GM10248 (cell line): ENCODE measurements at regions not wholly inside any gene's neighbourhood (a gene's known extent, or its start where the extent isn't known, plus 50 kb on each side); places are given as distances from the start of the nearest gene placed in this dataset.

ENCODE experiments used
- CTCF ChIA-PET: fragments of 300-600 bp; sonication (Branson Sonifier 250); formaldehyde crosslinking; extraction: SDS; loops from one replicate; lab custom pipeline; 2021; ENCODE audit warnings: antibody characterized with exemption; lab: Yijun Ruan, JAX
- POLR2A ChIA-PET: fragments of 350-650 bp; sonication (Branson Sonifier 250); formaldehyde crosslinking; extraction: SDS; loops from one replicate; lab custom pipeline; 2020; ENCODE audit warnings: antibody characterized with exemption; lab: Yijun Ruan, JAX
- DNase-seq: peaks from one replicate; pipeline ENCODE4 v3.0.0; 2012; ENCODE audit errors: extremely low spot score
- CTCF ChIP-seq: IDR thresholded peaks from 2 replicates; pipeline ENCODE4 v1.5.1; 2012; ENCODE audit warnings: mild to moderate bottlenecking, low read depth; ENCODE audit errors: extremely low read depth, missing control alignments, control extremely low read depth

- ChIA-PET POLR2A (no interaction called here), CTCF (interaction anchor here (1.6 kb wide), 1 partner anchor 82 kb away, joined by 4 read pairs; no protein-coding TSS in a partner anchor)
- no peak for DNase-seq
- TF ChIP-seq CTCF = no peak
Observed at GRCh38 chr11:22984045-22984444, 123.8 kb upstream of the CCDC179 start.

GRCh38 chr11:22989371-22989770 lies 129.1 kb upstream of the CCDC179 start:
- no peak for DNase-seq
- ChIA-PET CTCF (interaction anchor here (0.9 kb wide), 1 partner anchor 16 kb away, joined by 3 read pairs; no protein-coding TSS in a partner anchor), POLR2A (no interaction called here)
- no peak for TF ChIP-seq CTCF

GRCh38 chr11:22991196-22991595 lies 130.9 kb upstream of the CCDC179 start:
- DNase-seq = no peak
- TF ChIP-seq CTCF = no peak
- ChIA-PET CTCF (no interaction called here), POLR2A (no interaction called here)

- DNase-seq = no peak
- ChIA-PET POLR2A (no interaction called here), CTCF (interaction anchor here (1.8 kb wide), 1 partner anchor 15 kb away, joined by 3 read pairs; no protein-coding TSS in a partner anchor)
- no peak for TF ChIP-seq CTCF
Observed at GRCh38 chr11:23006730-23007129, 146.5 kb upstream of the CCDC179 start.

- TF ChIP-seq CTCF = no peak
- ChIA-PET POLR2A (no interaction called here), CTCF (interaction anchor here (1.3 kb wide), 1 partner anchor 10 kb away, joined by 5 read pairs; no protein-coding TSS in a partner anchor)
- no peak for DNase-seq
Observed at GRCh38 chr11:23010790-23011335, 150.6 kb upstream of the CCDC179 start.

- TF ChIP-seq CTCF = no peak
- DNase-seq = no peak
- CTCF ChIA-PET = no interaction called here
Observed at GRCh38 chr11:23012930-23013329, 152.7 kb upstream of the CCDC179 start.

GRCh38 chr11:23013509-23013908 lies 153.2 kb upstream of the CCDC179 start:
- CTCF ChIA-PET = no interaction called here
- no peak for TF ChIP-seq CTCF
- POLR2A ChIA-PET = no interaction called here
- no peak for DNase-seq

More at GRCh38 chr11:23012930-23013329, 152.7 kb upstream of the CCDC179 start:
- POLR2A ChIA-PET = no interaction called here
